Liver (tissue), 7 donors: ENCODE measurements at regions not wholly inside any gene's neighbourhood (a gene's known extent, or its start where the extent isn't known, plus 50 kb on each side); places are given as distances from the start of the nearest gene placed in this dataset.

Experiments
- DNase-seq: peaks from one replicate; pipeline ENCODE4 v3.0.0-alpha.2; 2017; ENCODE audit warnings: low spot score
- H3K27ac ChIP-seq, 2 donors: one replicate each; pipeline ENCODE4 v1.7.0; 2013; ENCODE audit warnings: inconsistent platforms in 2 of 2, low read length in 2 of 2, control low read depth in 1 of 2, low read depth in 1 of 2, mild to moderate bottlenecking in 1 of 2
- H3K27me3 ChIP-seq, 4 donors: one replicate each; pipeline versions ENCODE4 v1.6.1 to v1.7.0; 2013; ENCODE audit warnings: low read length in 3 of 4, inconsistent platforms in 1 of 4, mild to moderate bottlenecking in 1 of 4, moderate library complexity in 1 of 4; ENCODE audit not compliant: control insufficient read depth in 4 of 4, insufficient read depth in 4 of 4
- H3K36me3 ChIP-seq, 4 donors: one replicate each; pipeline versions ENCODE4 v1.6.1 to v1.7.0; 2013; ENCODE audit warnings: low read length in 3 of 4, mild to moderate bottlenecking in 3 of 4, low read depth in 1 of 4, moderate library complexity in 1 of 4; ENCODE audit not compliant: control insufficient read depth in 4 of 4, insufficient read depth in 3 of 4
- H3K4me1 ChIP-seq, 4 donors: one replicate each; pipeline versions ENCODE4 v1.6.1 to v1.7.0; 2013; ENCODE audit warnings: low read length in 3 of 4, mild to moderate bottlenecking in 3 of 4, moderate library complexity in 1 of 4; ENCODE audit not compliant: control insufficient read depth in 4 of 4, insufficient read depth in 4 of 4
- H3K4me3 ChIP-seq, 3 donors: one replicate each; pipeline versions ENCODE4 v1.6.1 to v1.7.0; 2013; ENCODE audit warnings: low read length in 3 of 3, control low read depth in 1 of 3, low read depth in 1 of 3, mild to moderate bottlenecking in 1 of 3
- H3K9ac ChIP-seq, 2 donors: one replicate each; pipeline ENCODE4 v1.7.0; 2013; ENCODE audit warnings: low read length in 2 of 2, mild to moderate bottlenecking in 2 of 2, moderate library complexity in 2 of 2, control low read depth in 1 of 2, low read depth in 1 of 2
- H3K9me3 ChIP-seq, 4 donors: one replicate each; pipeline versions ENCODE4 v1.6.1 to v1.7.0; 2013; ENCODE audit warnings: low read length in 3 of 4; ENCODE audit not compliant: control insufficient read depth in 4 of 4
- ATF3 ChIP-seq: IDR thresholded peaks from 2 replicates; pipeline ENCODE4 v1.6.1; 2016; ENCODE audit warnings: antibody characterized with exemption
- EGR1 ChIP-seq, 2 donors: IDR thresholded peaks; 2 replicates each; pipeline ENCODE4 v1.6.1; 2016 to 2018; ENCODE audit warnings: antibody characterized with exemption in 2 of 2, low read depth in 2 of 2
- FOXA1 ChIP-seq: IDR thresholded peaks from 2 replicates; pipeline ENCODE4 v1.6.1; 2016; ENCODE audit warnings: antibody characterized with exemption
- GABPA ChIP-seq, 2 donors: IDR thresholded peaks in 1 of 2; conservative IDR thresholded peaks in 1 of 2; 2 replicates each; pipeline ENCODE4 v1.6.1; 2016; ENCODE audit warnings: antibody characterized with exemption in 2 of 2, mild to moderate bottlenecking in 1 of 2, moderate library complexity in 1 of 2
- HNF4A ChIP-seq, 2 donors: conservative IDR thresholded peaks; 2 replicates each; pipeline ENCODE4 v1.6.1; 2016; ENCODE audit warnings: antibody characterized with exemption in 2 of 2, mild to moderate bottlenecking in 2 of 2
- HNF4G ChIP-seq: IDR thresholded peaks from 2 replicates; pipeline ENCODE4 v1.6.1; 2016; ENCODE audit warnings: antibody characterized with exemption
- JUND ChIP-seq, 2 donors: IDR thresholded peaks; 2 replicates each; pipeline ENCODE4 v1.6.1; 2016; ENCODE audit warnings: antibody characterized with exemption in 2 of 2
- MAX ChIP-seq: IDR thresholded peaks from 2 replicates; pipeline ENCODE4 v1.6.1; 2016; ENCODE audit warnings: antibody characterized with exemption
- NR2F2 ChIP-seq: IDR thresholded peaks from 2 replicates; pipeline ENCODE4 v1.6.1; 2016; ENCODE audit warnings: antibody characterized with exemption
- RAD21 ChIP-seq, 2 donors: IDR thresholded peaks; 2 replicates each; pipeline ENCODE4 v1.6.1; 2016; ENCODE audit warnings: antibody characterized with exemption in 2 of 2, mild to moderate bottlenecking in 2 of 2
- RXRA ChIP-seq, 2 donors: IDR thresholded peaks; 2 replicates each; pipeline ENCODE4 v1.6.1; 2017 to 2018; ENCODE audit warnings: antibody characterized with exemption in 2 of 2, mild to moderate bottlenecking in 1 of 2
- SP1 ChIP-seq: IDR thresholded peaks from 2 replicates; pipeline ENCODE4 v1.6.1; 2018; ENCODE audit warnings: antibody characterized with exemption, mild to moderate bottlenecking
- TAF1 ChIP-seq: conservative IDR thresholded peaks from 2 replicates; pipeline ENCODE4 v1.6.1; 2016; ENCODE audit warnings: antibody characterized with exemption, mild to moderate bottlenecking
- YY1 ChIP-seq: IDR thresholded peaks from 2 replicates; pipeline ENCODE4 v1.6.1; 2016; ENCODE audit warnings: antibody characterized with exemption, mild to moderate bottlenecking
- ZBTB33 ChIP-seq: IDR thresholded peaks from 2 replicates; pipeline ENCODE4 v1.6.1; 2016; ENCODE audit warnings: antibody characterized with exemption
- WGBS: extraction: QIAGEN DNeasy Blood & Tissue Kit; methylation state at CpG from one replicate; pipeline ENCODE4 v1.1.7; 2013; 5-methylcytosine and 5-hydroxymethylcytosine counted together
- donor health status: healthy.
- donor health status: healthy.
- donor health status: healthy.
- donor health status: healthy.

- Histone ChIP-seq H3K27me3 (peaks cover 0 to 9% (median 0%) of the 10 kb centered on the region in 4 donors), H3K4me1 (no peaks in the 10 kb centered on the region), H3K27ac (no peak overlapping the region), H3K36me3 (no peaks in the 10 kb centered on the region), H3K4me3 (no peak overlapping the region), H3K9me3 (peaks cover 0 to 5% (median 2%) of the 10 kb centered on the region in 4 donors), H3K9ac (no peak overlapping the region)
- DNase-seq: no peak
- TF ChIP-seq YY1: no peak
- TF ChIP-seq SP1: no peak
- no peak for TF ChIP-seq RXRA (IDR thresholded peaks at IDR 0.05)
- TF ChIP-seq ATF3: no peak
- TF ChIP-seq JUND (IDR thresholded peaks at IDR 0.05): no peak
- no peak for TF ChIP-seq RAD21 (IDR thresholded peaks at IDR 0.05)
- no peak for TF ChIP-seq ZBTB33
- TF ChIP-seq TAF1: no peak
- TF ChIP-seq NR2F2: no peak
- no peak for TF ChIP-seq MAX
- no peak for TF ChIP-seq EGR1 (IDR thresholded peaks at IDR 0.05; ENCODE audit: low read depth in 2 of 2)
- no peak for TF ChIP-seq HNF4G
- WGBS: 78% methylated on average over 7 of the region's 7 CpGs
Measured at GRCh38 chr12:131591136-131591535, 119.8 kb upstream of the SFSWAP start.

DNA sequence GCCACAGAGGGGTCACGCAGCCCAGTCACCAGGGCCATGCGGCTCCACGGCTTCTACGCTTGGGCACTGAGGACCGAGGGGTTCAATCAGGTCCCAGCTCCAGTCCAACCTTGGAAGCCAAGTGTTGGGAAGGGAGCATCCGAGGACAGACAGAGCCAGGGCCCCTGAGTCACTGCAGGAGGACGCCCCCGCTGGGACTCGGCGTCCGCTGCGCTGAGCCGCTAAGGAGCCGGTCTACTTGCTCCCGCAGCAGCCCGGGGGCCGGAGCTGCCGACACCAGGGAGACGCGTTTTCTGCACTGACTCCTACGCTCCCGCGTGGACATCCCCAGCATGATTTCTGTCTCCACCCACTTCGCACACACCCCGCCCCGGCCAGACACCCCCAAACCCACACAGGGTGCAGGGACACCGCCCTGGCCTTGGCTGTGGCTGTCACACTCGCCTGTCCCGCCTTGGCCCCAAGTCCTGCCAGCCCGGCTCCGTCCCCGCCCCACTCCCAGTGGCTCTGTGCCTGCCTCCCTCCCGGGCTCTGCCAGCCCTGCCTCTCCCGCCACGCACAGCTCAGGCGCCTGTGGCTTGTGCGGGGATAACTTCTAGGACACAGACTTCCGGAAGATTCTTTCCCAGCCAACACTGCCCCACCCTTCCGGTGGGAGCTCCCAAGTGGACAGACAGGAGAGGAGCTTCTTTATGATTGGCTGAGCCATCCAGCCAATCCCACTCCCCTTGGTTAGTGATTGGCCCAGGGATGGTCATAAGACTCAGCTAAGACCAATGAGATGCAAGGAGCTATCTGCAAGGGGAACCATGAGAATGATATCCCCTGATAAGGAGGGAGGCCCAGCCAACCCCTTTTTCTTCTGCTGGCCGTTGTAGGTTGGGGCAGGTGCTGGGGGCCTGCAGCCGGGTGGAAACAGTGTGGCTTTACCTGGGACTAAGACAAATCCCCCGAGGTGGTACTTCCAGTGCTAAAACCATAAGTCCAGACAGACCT is 118.9 kb upstream of the SFSWAP start:
- Histone ChIP-seq H3K4me1 (no peaks in the 10 kb centered on the region), H3K36me3 (no peaks in the 10 kb centered on the region), H3K27me3 (peaks cover 0 to 7% (median 0%) of the 10 kb centered on the region in 4 donors), H3K4me3 (no peak overlapping the region), H3K9me3 (peaks cover 0 to 4% (median under 1%) of the 10 kb centered on the region in 4 donors), H3K27ac (no peak overlapping the region), H3K9ac (no peak overlapping the region)
- 89% methylated on average over 42 of the region's 42 CpGs for WGBS
- DNase-seq: no peak
- TF ChIP-seq YY1: no peak
- TF ChIP-seq EGR1 (IDR thresholded peaks at IDR 0.05; ENCODE audit: low read depth in 2 of 2): no peak
- no peak for TF ChIP-seq HNF4A (conservative IDR thresholded peaks at IDR 0.05)
- no peak for TF ChIP-seq RAD21 (IDR thresholded peaks at IDR 0.05)
- no peak for TF ChIP-seq GABPA (IDR thresholded peaks at IDR 0.05 in 1 of 2, conservative IDR thresholded peaks at IDR 0.05 in 1 of 2)
- no peak for TF ChIP-seq NR2F2
- TF ChIP-seq FOXA1: no peak
- TF ChIP-seq ATF3: no peak
- TF ChIP-seq MAX: no peak
- TF ChIP-seq RXRA (IDR thresholded peaks at IDR 0.05): no peak
- TF ChIP-seq JUND (IDR thresholded peaks at IDR 0.05): no peak
